ENCODE measurements at regions not wholly inside any gene's neighbourhood (a gene's known extent, or its start where the extent isn't known, plus 50 kb on each side); places are given as distances from the start of the nearest gene placed in this dataset.

DNA sequence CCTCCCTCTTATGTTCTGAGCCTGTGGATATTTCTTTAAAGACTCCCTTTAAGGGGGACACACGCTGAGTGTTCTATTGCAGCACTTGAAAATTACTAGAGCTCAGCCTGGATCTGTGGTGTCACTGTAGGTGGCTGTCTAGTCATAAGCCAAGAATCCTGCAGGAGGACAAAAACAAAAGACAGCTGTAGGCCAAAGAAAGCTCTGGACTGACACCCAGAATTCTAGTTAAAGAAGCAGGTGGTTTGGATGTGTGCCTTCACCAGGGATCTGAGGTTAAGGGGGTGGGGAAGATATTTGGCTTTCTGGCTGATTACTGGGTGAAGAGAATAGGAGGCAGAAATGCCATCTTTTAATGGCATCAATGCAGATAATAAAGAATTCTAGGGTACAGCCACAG lies 842.5 kb upstream of the NXPH2 start:
- no peak for TF ChIP-seq CTCF (IDR thresholded peaks at IDR 0.05)
- no peak for TF ChIP-seq POLR2A (IDR thresholded peaks at IDR 0.05)
- TF ChIP-seq POLR2AphosphoS5 (IDR thresholded peaks at IDR 0.05): no peak
- no peak for TF ChIP-seq EP300 (IDR thresholded peaks at IDR 0.05)
